ENCODE measurements at regions not wholly inside any gene's neighbourhood (a gene's known extent, or its start where the extent isn't known, plus 50 kb on each side); places are given as distances from the start of the nearest gene placed in this dataset.
A peak's percentile ranks its signal among the peaks of the same experiment; 100 is the strongest.

GRCh38 chr6:33865478-33866077 lies 61.8 kb upstream of the MLN start:
- no peak for DNase-seq (ENCODE audit: low read depth in 2 of 2)

- DNase-seq (ENCODE audit: low read depth in 2 of 2): no peak
Measured at GRCh38 chr6:33863723-33864440, 60.1 kb upstream of the MLN start.

GRCh38 chr6:33863084-33863483 lies 59.3 kb upstream of the MLN start:
- no peak for DNase-seq (ENCODE audit: low read depth in 2 of 2)

GRCh38 chr6:33862536-33862935 lies 58.7 kb upstream of the MLN start:
- DNase-seq (ENCODE audit: low read depth in 2 of 2): no peak

GRCh38 chr6:33861722-33862121 lies 57.9 kb upstream of the MLN start:
- DNase-seq (ENCODE audit: low read depth in 2 of 2): no peak

- no peak for DNase-seq (ENCODE audit: low read depth in 2 of 2)
Measured at GRCh38 chr6:33860706-33861474, 57.1 kb upstream of the MLN start.

- no peak for DNase-seq (ENCODE audit: low read depth in 2 of 2)
Measured at GRCh38 chr6:33860006-33860405, 56.2 kb upstream of the MLN start.

- DNase-seq (ENCODE audit: low read depth in 2 of 2): no peak
Measured at GRCh38 chr6:33858804-33859505, 55.2 kb upstream of the MLN start.

GRCh38 chr6:33857932-33858475 lies 54.2 kb upstream of the MLN start:
- no peak for DNase-seq (ENCODE audit: low read depth in 2 of 2)

GRCh38 chr6:33857093-33857931 lies 53.5 kb upstream of the MLN start:
- no peak for DNase-seq (ENCODE audit: low read depth in 2 of 2)

- DNase-seq (ENCODE audit: low read depth in 2 of 2): peak; percentile 51 to 61
Measured at GRCh38 chr6:33856655-33857054, 52.9 kb upstream of the MLN start.

- DNase-seq (ENCODE audit: low read depth in 2 of 2): no peak
Measured at GRCh38 chr6:33856031-33856590, 52.3 kb upstream of the MLN start.

GRCh38 chr6:33854572-33855030 lies 50.8 kb upstream of the MLN start:
- no peak for DNase-seq (ENCODE audit: low read depth in 2 of 2)

- DNase-seq (ENCODE audit: low read depth in 2 of 2): no peak
Measured at GRCh38 chr6:33853736-33854135, 49.9 kb upstream of the MLN start.
